ENCODE measurements at regions not wholly inside any gene's neighbourhood (a gene's known extent, or its start where the extent isn't known, plus 50 kb on each side); places are given as distances from the start of the nearest gene placed in this dataset.

- no peak for DNase-seq
Measured at GRCh38 chr20:50455656-50456451, 54.3 kb upstream of the PTPN1 start.

DNA sequence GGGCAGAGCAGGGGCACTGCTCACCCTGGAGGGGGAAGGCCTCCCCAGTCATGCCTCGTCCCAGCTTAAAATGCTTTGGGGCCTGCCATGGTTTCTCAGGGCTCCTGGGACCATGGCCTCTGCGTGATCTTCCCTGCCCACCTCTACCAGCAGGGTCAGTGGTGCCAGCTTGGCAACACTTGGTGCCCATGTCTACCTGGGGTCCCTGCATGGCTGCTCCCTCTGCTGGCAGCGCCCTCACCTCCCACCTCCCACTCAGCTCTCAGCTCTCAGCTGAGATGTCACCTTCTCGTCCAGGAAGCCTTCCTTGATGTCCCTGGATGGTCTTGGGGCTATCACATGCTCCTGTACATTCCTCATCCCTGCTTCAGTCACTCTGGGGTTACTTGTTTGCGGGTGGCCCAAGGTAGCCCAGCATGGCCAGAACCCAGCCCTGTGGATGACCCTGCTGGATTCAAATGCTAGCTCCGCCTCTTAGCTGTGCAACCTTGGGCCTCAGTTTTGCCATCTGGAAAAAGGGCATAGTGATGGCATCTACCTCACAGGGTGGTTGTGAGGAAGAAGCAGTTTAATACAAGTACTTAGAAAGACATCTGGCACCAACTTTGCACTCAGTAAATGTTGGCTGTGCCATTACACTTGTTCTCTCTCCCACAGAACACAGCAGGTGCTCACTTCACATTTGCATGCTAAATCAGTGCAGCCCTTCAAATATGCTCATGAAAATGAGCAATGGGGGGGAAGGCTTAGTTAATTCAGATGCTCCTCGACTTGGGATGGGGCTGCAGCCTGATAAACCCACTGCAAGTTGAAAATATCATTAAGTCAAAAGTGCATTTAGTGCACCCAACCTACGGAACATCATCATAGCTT lies 53.5 kb upstream of the PTPN1 start:
- no peak for DNase-seq

DNA sequence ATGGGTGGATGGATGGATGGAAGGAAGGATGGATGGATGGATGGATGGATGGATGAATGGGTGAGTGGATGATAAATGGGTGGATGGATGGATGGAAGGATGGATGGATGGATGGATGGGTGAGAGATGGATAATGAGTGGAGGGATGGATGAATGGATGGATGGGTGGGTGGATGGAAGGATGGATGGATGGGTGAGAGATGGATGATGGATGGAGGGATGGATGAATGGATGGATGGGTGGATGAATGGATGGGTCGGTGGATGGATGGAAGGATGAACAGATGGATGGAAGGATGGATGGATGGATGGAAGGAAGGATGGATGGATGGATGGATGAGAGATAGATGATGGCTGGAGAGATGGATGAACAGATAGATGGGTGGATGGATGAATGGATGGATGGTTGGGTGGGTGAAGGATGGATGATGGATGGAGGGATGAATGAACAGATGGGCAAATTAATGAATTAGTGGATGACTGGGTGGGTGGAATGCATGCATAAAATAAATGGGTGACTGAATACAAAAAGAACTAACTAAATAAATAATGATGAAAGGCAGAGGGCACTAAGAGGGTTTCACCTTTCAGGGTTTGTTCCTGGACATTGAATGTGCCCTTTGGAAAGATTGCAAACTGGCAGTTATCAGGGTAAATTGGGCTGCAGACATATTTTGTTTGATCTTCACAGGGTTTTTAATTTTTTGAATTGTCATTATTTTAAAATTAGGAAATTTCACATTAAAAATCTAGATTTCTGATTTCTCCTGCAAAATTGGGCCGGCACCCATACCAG lies 50.9 kb upstream of the PTPN1 start:
- no peak for DNase-seq

GRCh38 chr20:50460115-50460607 lies 50.0 kb upstream of the PTPN1 start:
- no peak for DNase-seq

Data from NCI-H2029 treated with DMSO at 0.1 percent for 48 hours (cell line).